NT2/D1 (cell line): ENCODE measurements at regions not wholly inside any gene's neighbourhood (a gene's known extent, or its start where the extent isn't known, plus 50 kb on each side); places are given as distances from the start of the nearest gene placed in this dataset.

Experiments used
- YY1 ChIP-seq: IDR thresholded peaks from 2 replicates; pipeline ENCODE4 v1.6.1; 2011; ENCODE audit not compliant: insufficient read length, insufficient read depth
- ZNF274 ChIP-seq: IDR thresholded peaks from 2 replicates; pipeline ENCODE4 v1.6.1; 2011; ENCODE audit warnings: mild to moderate bottlenecking, low read depth, low read length

DNA sequence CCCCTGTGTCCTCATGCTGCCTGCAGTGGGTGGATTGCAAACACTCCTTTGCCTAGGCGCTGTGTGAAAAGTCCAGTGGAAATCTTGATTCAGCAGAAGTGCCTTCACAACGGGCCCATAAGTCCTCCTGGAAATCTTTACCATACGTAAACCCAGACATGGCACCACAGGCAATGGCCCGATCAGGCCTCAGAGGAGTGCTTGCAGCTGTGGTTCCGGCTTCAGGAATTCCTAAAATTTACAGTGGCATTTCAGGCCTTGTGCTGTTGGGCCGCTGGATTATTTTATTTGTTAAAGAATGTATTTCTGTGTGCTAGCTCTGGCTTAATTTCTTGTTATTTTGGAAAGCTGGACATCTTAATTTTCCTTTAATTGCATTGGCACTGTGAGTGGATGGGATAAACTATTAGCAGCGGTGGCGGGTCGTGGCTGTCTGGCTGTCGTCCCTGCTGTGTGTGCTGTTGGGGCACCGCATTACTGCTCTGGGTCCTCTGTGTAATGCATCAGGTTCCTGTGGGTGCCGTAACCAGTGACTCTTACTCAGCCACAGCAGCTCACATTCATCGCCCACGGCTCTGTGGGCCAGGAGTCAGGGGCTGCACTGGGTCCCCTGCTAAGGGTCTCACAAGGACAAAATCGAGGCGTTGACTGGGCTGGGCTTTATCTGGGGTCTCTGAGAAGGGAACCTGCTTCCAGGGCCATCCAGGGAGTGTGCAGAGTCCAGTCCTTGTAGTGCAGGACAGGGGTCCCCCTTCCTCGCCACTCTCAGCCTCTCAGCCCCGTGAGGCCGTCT lies 73.1 kb downstream of the RTP5 start:
- TF ChIP-seq YY1 (no peak), ZNF274 (no peak)
